BJ (cell line): ENCODE measurements at regions not wholly inside any gene's neighbourhood (a gene's known extent, or its start where the extent isn't known, plus 50 kb on each side); places are given as distances from the start of the nearest gene placed in this dataset.

Source experiments
- CTCF ChIA-PET: fragments of 350-600 bp; formaldehyde crosslinking; extraction: SDS; loops from one replicate; lab custom pipeline; 2021; ENCODE audit warnings: antibody characterized with exemption, inconsistent platforms; lab: Yijun Ruan, JAX
- POLR2A ChIA-PET: fragments of 300-600 bp; sonication (Branson Sonifier 250); formaldehyde crosslinking; extraction: SDS; loops from one replicate; lab custom pipeline; 2021; ENCODE audit warnings: antibody characterized with exemption; lab: Charles Lee
- DNase-seq: peaks from one replicate; pipeline ENCODE4 v3.0.0-alpha.2; 2011; ENCODE audit warnings: low read depth
- H3K27me3 ChIP-seq: 2 replicates; pipeline ENCODE4 v1.6.0; 2011; ENCODE audit warnings: low read length; ENCODE audit not compliant: control insufficient read depth, insufficient read depth
- H3K36me3 ChIP-seq: 2 replicates; pipeline ENCODE4 v1.5.1; 2011; ENCODE audit warnings: low read length; ENCODE audit not compliant: control insufficient read depth, insufficient read depth
- H3K4me3 ChIP-seq: 2 replicates; pipeline ENCODE4 v1.5.1; 2011; ENCODE audit warnings: low read depth, mild to moderate bottlenecking, control low read depth, low read length
- TF ChIP-seq, protein P1 (sequence below): IDR thresholded peaks from 2 replicates; pipeline ENCODE4 v1.5.1; 2011; ENCODE audit warnings: low read depth, mild to moderate bottlenecking, control low read depth, inconsistent platforms, low read length, moderate library complexity; ENCODE audit not compliant: insufficient read depth

DNA sequence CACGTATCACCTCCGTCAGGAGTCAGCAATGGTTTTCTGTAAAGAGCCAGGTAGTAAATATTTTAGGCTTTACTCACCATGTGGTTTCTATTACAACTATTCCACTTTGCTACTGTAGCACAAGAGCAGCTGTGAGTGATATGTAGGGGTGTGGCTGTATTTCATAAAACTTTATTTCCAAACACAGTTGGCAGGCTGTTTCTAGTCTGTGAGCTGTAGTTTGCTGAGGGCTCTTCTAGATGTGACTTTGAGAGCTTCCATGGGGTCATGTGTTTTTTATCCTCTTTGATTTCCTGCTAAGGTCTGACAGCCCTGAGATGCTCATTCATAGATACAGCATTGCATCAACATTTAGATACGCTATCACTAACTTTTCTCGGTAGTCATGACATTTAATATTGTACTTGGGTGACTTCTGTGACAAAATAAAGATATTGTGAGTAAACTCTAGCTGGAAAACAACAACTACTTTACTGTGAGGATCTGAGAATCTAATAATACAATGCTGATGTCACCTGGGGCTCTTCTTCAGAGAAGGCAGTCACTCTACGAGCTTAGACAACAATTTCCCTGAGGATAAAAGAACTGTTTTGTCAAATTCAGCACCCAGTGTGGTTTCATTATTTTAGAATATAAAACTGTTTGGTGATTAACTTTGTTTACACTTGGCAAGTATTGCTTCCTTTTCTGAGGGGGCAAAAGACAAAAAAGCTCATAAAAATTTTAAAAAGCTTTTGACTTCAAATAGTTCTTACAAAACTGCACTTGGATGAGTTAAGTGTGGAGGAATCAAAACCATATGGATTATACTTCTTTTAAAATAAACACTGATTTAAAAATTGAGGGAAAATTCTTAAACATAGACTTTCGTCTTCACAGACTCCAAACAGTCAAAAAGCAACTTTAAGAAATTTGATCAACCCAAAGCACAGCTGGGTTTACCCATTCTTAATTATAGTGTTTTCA, 231.2 kb upstream of the DCN start:
- TF ChIP-seq, protein P1, sequence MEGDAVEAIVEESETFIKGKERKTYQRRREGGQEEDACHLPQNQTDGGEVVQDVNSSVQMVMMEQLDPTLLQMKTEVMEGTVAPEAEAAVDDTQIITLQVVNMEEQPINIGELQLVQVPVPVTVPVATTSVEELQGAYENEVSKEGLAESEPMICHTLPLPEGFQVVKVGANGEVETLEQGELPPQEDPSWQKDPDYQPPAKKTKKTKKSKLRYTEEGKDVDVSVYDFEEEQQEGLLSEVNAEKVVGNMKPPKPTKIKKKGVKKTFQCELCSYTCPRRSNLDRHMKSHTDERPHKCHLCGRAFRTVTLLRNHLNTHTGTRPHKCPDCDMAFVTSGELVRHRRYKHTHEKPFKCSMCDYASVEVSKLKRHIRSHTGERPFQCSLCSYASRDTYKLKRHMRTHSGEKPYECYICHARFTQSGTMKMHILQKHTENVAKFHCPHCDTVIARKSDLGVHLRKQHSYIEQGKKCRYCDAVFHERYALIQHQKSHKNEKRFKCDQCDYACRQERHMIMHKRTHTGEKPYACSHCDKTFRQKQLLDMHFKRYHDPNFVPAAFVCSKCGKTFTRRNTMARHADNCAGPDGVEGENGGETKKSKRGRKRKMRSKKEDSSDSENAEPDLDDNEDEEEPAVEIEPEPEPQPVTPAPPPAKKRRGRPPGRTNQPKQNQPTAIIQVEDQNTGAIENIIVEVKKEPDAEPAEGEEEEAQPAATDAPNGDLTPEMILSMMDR = no peak
- ChIA-PET POLR2A (interaction anchor here (0.8 kb wide), 1 partner anchor 16 kb away, joined by 3 read pairs; no protein-coding TSS in a partner anchor), CTCF (interaction anchor here (0.5 to 1.2 kb wide), 2 partner anchors 28 to 84 kb away, joined by 3 read pairs; no protein-coding TSS in a partner anchor)
- no peaks in the 10 kb centered on the region for H3K27me3 ChIP-seq
- DNase-seq = peak; percentile 50
- H3K4me3 ChIP-seq = no peak overlapping the region
- no peaks in the 10 kb centered on the region for H3K36me3 ChIP-seq

DNA sequence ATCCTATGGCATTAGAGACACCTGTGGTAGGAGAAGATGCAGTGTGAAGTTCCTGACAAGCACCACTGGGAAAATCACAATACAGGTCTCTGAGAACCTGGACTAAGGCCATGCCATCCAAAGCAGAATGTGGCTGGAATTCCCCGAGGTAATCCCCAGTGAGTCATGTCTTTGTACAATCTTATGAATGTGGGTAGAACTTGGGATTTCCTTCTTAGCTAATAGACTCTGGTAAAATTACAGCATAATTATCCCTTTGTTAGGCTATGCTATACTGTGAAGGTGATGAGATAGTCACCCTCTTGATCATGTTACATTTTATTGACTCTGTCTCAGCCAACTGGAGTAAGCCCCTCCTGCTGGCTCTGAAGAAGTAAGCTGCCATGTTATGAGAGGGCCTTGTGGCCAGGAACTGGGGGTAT, 224.3 kb upstream of the DCN start:
- ChIA-PET CTCF (interaction anchor here (0.8 kb wide), 1 partner anchor 926 kb away, joined by 3 read pairs; no protein-coding TSS in a partner anchor), POLR2A (no interaction called here)
- H3K36me3 ChIP-seq = no peaks in the 10 kb centered on the region
- H3K27me3 ChIP-seq = no peaks in the 10 kb centered on the region
- TF ChIP-seq, protein P1 = no peak
- DNase-seq = no peak
- H3K4me3 ChIP-seq = no peak overlapping the region

DNA sequence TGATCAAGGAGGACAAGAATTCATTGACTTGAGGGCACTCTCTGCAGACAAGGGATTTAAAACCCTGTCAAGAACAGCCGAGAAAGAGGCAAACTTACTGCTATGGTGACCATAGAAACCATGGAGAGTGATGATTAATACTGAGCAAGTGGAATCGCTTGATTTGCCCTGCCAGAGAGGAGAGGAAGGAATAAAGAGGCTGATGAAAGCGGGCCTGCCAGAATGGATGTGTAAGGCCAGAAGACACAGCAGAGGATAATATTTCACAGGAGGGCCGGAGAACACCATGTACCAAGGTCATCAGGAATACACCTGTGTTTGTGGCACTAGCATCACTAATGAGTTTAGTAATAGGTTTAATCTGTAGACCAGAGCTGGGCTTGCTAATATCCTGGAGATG, 221.8 kb upstream of the DCN start:
- TF ChIP-seq, protein P1 = no peak
- Histone ChIP-seq H3K4me3 (no peak overlapping the region), H3K27me3 (no peaks in the 10 kb centered on the region), H3K36me3 (no peaks in the 10 kb centered on the region)
- DNase-seq = no peak
- CTCF ChIA-PET = interaction anchor here (1.1 kb wide), 1 partner anchor 22 kb away, joined by 4 read pairs; no protein-coding TSS in a partner anchor
- POLR2A ChIA-PET = no interaction called here

DNA sequence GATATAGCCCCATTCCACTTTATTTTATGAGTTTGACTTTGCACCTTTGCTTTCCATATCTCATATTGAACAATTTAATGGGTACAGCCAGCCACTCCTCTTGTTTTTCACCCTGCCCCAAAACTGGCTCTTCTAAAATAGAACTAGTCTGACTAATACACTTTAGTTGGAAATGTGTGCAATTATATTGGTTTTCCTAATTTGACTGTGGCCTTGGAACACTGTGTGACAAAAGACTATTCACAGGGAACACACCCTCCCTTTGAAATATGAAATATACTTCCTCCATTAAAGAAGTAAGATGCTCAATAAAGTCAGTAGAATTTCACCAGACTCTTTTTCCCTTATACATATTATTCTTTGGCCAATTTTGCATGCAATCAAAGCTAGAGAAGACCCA, 218.6 kb upstream of the DCN start:
- no peak for DNase-seq
- TF ChIP-seq, protein P1 = no peak
- CTCF ChIA-PET = interaction anchor here (2.5 kb wide), 1 partner anchor 19 kb away, joined by 11 read pairs; no protein-coding TSS in a partner anchor
- Histone ChIP-seq H3K36me3 (no peaks in the 10 kb centered on the region), H3K27me3 (no peaks in the 10 kb centered on the region), H3K4me3 (no peak overlapping the region)
- POLR2A ChIA-PET = no interaction called here

DNA sequence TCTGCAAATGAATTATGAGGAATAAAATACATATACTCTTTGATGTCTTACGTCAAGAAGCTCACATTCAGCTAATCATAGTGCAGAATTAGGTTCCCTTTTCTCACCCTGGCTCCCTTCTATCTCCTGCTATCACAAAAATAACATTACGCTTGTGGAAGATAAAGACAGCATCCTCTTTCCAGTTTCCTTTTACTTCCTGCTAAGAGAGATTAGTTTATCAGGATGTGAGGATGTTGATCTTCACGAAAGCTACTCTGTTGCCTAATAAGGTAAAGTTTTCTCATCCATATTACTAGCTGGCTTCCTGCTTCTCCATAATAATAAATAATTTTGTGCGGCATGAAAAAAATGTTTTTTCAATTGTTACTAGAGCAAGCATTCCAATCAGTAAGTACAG, 217.7 kb upstream of the DCN start:
- CTCF ChIA-PET = interaction anchor here (1.2 to 2.5 kb wide), 2 partner anchors 12 to 18 kb away, joined by 5 to 11 read pairs; no protein-coding TSS in a partner anchor
- Histone ChIP-seq H3K27me3 (no peaks in the 10 kb centered on the region), H3K36me3 (no peaks in the 10 kb centered on the region), H3K4me3 (no peak overlapping the region)
- no peak for DNase-seq
- POLR2A ChIA-PET = no interaction called here
- TF ChIP-seq, protein P1 = no peak
